ENCODE measurements at regions not wholly inside any gene's neighbourhood (a gene's known extent, or its start where the extent isn't known, plus 50 kb on each side); places are given as distances from the start of the nearest gene placed in this dataset.

DNA sequence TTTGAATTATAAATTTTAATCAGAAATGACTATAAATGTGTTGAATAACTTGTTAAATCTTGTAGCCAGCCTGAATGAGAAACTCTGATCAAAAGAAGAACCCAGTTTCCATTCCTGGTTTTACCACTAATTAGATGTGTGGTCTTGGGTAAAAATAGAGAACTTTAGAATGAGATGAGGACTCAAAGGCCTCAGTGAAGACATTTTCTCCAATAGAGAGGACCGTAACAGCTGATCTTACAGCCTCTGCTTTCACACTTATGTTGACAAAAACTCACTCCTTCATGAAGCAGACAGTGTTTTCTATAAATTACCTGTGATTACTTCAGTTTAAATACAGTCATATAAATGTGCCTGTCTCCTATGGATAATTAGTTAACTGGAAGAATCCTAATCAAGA lies 200.1 kb upstream of the MEOX2 start:
- TF ChIP-seq, protein P1, sequence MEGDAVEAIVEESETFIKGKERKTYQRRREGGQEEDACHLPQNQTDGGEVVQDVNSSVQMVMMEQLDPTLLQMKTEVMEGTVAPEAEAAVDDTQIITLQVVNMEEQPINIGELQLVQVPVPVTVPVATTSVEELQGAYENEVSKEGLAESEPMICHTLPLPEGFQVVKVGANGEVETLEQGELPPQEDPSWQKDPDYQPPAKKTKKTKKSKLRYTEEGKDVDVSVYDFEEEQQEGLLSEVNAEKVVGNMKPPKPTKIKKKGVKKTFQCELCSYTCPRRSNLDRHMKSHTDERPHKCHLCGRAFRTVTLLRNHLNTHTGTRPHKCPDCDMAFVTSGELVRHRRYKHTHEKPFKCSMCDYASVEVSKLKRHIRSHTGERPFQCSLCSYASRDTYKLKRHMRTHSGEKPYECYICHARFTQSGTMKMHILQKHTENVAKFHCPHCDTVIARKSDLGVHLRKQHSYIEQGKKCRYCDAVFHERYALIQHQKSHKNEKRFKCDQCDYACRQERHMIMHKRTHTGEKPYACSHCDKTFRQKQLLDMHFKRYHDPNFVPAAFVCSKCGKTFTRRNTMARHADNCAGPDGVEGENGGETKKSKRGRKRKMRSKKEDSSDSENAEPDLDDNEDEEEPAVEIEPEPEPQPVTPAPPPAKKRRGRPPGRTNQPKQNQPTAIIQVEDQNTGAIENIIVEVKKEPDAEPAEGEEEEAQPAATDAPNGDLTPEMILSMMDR (IDR thresholded peaks at IDR 0.05; ENCODE audit: unreplicated experiment in 3 of 3), result no peak
- Mint-ChIP-seq H3K4me3 (no peak overlapping the region), H3K36me3 (ENCODE audit: low read depth) (no peaks in the 10 kb centered on the region), H3K27ac (no peak overlapping the region), H3K4me1 (no peaks in the 10 kb centered on the region), H3K9me3 (peaks cover 10% of the 10 kb centered on the region), H3K27me3 (ENCODE audit: low read depth) (peaks cover 3% of the 10 kb centered on the region)

DNA sequence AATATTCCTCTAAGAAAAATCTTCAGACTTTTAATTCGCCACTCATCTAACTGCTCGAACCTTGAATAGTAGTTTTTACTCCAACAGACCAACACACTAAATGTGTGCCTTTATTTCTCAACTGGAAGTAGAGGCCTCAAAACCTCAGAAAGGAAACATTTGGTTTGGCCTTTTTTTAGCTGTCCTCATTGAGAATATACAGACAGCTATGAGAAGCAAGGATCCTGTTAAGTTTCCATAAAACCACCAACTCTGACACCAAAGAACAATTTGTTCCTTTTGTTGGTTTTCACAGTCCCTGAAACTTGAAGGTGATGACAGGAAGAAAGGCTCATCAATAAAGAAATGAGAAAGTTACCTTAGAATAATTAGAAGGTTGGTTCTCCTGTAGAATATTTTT lies 199.2 kb upstream of the MEOX2 start:
- no peak overlapping the region for H3K4me3 Mint-ChIP-seq
- no peak overlapping the region for H3K27ac Mint-ChIP-seq
- no peaks in the 10 kb centered on the region for H3K36me3 Mint-ChIP-seq (ENCODE audit: low read depth)
- TF ChIP-seq, protein P1 (IDR thresholded peaks at IDR 0.05; ENCODE audit: unreplicated experiment in 3 of 3), result no peak
- H3K9me3 Mint-ChIP-seq, result peaks cover 14% of the 10 kb centered on the region
- no peaks in the 10 kb centered on the region for H3K4me1 Mint-ChIP-seq
- peaks cover 3% of the 10 kb centered on the region for H3K27me3 Mint-ChIP-seq (ENCODE audit: low read depth)

DNA sequence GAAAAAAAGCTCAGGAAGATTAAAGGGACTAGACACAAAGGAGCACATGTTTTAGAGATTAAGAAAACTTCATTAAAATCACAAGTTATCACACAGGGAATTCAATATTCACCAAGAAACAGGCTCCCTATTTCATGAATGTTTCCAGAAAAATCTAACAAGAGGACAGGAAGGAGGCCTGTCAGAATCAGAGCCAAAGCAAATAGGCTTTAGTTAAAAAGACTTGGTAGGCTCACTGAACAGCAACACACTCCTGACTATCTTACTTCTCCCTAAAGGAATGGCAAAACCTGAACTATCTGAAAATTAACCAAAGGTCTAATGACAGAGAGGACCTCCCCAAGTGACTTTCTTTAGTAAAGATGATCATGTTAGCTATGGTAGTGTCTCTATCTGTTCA lies 188.3 kb upstream of the MEOX2 start:
- Mint-ChIP-seq H3K36me3 (ENCODE audit: low read depth) (no peaks in the 10 kb centered on the region), H3K27me3 (ENCODE audit: low read depth) (no peaks in the 10 kb centered on the region), H3K4me1 (peaks cover 6% of the 10 kb centered on the region), H3K9me3 (peaks cover 2% of the 10 kb centered on the region), H3K27ac (peak overlapping the region; percentile 63 to 77 (median 72)), H3K4me3 (no peak overlapping the region)
- TF ChIP-seq, protein P1 (IDR thresholded peaks at IDR 0.05; ENCODE audit: unreplicated experiment in 3 of 3), result no peak

DNA sequence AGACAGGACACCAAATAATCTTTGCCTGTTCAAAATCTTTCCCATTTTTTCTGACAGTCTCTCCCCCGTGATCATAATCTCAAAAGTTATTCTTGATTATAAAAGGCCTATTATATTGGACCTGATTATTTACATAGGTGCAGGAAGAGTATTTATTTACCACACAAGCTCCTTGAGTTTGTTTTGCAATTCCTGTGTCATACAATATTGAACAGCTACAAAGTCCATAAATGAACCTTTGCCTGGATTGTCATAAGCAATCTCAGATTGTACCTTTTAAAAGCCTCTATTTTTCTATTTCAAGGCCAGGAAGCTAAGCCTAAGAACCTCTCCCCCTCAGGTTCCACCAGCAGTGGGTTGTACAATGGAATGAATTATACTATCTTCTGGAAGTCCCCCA lies 183.9 kb upstream of the MEOX2 start:
- TF ChIP-seq, protein P1 (IDR thresholded peaks at IDR 0.05; ENCODE audit: unreplicated experiment in 3 of 3), result no peak
- no peaks in the 10 kb centered on the region for H3K36me3 Mint-ChIP-seq (ENCODE audit: low read depth)

DNA sequence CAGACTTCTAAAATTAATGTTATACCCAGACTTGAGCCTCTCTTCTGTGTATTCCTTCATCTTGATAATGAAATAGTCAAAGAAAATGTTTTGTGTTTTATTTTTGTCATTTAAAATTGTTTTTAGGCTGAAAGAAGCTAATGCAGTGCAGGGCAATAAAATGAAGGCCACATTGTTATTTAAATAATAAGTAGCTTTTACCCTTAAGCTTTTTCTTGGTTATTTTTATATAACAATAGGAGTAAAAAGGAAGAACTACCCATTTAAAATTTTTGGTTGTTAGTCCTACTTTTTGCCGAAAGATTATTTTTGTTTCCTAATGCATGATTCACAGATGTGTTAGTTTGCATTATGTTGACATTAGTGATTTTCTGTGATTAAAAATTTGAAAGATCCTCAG lies 181.0 kb upstream of the MEOX2 start:
- Mint-ChIP-seq H3K36me3 (ENCODE audit: low read depth) (peaks cover 5% of the 10 kb centered on the region), H3K4me1 (no peaks in the 10 kb centered on the region), H3K27me3 (ENCODE audit: low read depth) (no peaks in the 10 kb centered on the region), H3K9me3 (no peaks in the 10 kb centered on the region), H3K27ac (no peak overlapping the region), H3K4me3 (no peak overlapping the region)
- TF ChIP-seq, protein P1 (IDR thresholded peaks at IDR 0.05; ENCODE audit: unreplicated experiment in 3 of 3), result no peak

More for the DNA sequence above, 183.9 kb upstream of the MEOX2 start:
- H3K9me3 Mint-ChIP-seq, result no peaks in the 10 kb centered on the region
- no peaks in the 10 kb centered on the region for H3K27me3 Mint-ChIP-seq (ENCODE audit: low read depth)
- H3K4me1 Mint-ChIP-seq, result peaks cover 6% of the 10 kb centered on the region
- H3K4me3 Mint-ChIP-seq, result no peak overlapping the region
- H3K27ac Mint-ChIP-seq, result no peak overlapping the region

DNA sequence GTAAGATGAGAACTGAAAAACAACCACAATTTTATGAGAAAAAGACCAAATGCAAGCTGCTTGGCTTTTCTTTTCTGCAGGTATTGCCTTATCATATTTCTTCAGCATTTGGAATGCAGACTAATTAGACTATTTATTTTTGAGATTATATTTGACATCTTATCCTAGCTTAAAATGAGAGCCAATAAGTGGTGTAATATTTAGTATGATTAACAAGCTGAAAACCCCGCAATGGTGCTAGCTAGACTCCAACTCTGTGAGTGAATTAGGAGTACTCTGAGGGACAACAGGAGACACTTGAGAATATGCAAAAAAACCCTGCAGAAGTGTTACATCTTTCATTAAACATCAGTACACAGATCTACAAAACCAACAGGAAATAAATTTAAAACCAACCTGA lies 180.3 kb upstream of the MEOX2 start:
- Mint-ChIP-seq H3K36me3 (ENCODE audit: low read depth) (peaks cover 5% of the 10 kb centered on the region), H3K9me3 (no peaks in the 10 kb centered on the region), H3K27me3 (ENCODE audit: low read depth) (no peaks in the 10 kb centered on the region), H3K4me3 (no peak overlapping the region), H3K27ac (no peak overlapping the region), H3K4me1 (peaks cover 4% of the 10 kb centered on the region)
- TF ChIP-seq, protein P1 (IDR thresholded peaks at IDR 0.05; ENCODE audit: unreplicated experiment in 3 of 3), result no peak

All from nephron (organoid).